ENCODE measurements at regions not wholly inside any gene's neighbourhood (a gene's known extent, or its start where the extent isn't known, plus 50 kb on each side); places are given as distances from the start of the nearest gene placed in this dataset.

DNA sequence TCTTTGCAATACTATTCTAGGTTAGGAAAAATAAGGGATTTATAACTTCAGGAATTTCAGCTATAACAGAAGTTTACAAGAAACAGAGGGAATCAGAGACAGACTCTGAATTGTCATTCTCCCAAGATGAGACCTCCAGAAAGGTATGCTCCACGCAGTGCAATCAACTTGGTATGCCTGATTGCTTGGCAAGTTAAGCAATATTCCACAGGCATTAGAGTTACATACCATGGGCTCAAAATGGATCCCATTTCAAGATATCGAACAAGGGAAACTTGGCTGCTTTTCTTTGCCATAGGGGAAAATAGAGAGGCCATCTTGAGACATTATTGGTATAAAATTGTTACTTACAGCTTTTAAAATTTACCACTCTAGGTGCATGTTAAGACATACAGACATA, 615.6 kb upstream of the SOX9 start:
- no peak for TF ChIP-seq CTCF (IDR thresholded peaks at IDR 0.05; ENCODE audit: insufficient read depth, low read length)
- TF ChIP-seq, protein P1, sequence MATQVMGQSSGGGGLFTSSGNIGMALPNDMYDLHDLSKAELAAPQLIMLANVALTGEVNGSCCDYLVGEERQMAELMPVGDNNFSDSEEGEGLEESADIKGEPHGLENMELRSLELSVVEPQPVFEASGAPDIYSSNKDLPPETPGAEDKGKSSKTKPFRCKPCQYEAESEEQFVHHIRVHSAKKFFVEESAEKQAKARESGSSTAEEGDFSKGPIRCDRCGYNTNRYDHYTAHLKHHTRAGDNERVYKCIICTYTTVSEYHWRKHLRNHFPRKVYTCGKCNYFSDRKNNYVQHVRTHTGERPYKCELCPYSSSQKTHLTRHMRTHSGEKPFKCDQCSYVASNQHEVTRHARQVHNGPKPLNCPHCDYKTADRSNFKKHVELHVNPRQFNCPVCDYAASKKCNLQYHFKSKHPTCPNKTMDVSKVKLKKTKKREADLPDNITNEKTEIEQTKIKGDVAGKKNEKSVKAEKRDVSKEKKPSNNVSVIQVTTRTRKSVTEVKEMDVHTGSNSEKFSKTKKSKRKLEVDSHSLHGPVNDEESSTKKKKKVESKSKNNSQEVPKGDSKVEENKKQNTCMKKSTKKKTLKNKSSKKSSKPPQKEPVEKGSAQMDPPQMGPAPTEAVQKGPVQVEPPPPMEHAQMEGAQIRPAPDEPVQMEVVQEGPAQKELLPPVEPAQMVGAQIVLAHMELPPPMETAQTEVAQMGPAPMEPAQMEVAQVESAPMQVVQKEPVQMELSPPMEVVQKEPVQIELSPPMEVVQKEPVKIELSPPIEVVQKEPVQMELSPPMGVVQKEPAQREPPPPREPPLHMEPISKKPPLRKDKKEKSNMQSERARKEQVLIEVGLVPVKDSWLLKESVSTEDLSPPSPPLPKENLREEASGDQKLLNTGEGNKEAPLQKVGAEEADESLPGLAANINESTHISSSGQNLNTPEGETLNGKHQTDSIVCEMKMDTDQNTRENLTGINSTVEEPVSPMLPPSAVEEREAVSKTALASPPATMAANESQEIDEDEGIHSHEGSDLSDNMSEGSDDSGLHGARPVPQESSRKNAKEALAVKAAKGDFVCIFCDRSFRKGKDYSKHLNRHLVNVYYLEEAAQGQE (IDR thresholded peaks at IDR 0.05; ENCODE audit: insufficient replicate concordance, low read depth): no peak
- no peak for TF ChIP-seq GABPA (IDR thresholded peaks at IDR 0.05; ENCODE audit: low read depth)

Measured in HL-60 (cell line).